ENCODE measurements at regions not wholly inside any gene's neighbourhood (a gene's known extent, or its start where the extent isn't known, plus 50 kb on each side); places are given as distances from the start of the nearest gene placed in this dataset.

DNA sequence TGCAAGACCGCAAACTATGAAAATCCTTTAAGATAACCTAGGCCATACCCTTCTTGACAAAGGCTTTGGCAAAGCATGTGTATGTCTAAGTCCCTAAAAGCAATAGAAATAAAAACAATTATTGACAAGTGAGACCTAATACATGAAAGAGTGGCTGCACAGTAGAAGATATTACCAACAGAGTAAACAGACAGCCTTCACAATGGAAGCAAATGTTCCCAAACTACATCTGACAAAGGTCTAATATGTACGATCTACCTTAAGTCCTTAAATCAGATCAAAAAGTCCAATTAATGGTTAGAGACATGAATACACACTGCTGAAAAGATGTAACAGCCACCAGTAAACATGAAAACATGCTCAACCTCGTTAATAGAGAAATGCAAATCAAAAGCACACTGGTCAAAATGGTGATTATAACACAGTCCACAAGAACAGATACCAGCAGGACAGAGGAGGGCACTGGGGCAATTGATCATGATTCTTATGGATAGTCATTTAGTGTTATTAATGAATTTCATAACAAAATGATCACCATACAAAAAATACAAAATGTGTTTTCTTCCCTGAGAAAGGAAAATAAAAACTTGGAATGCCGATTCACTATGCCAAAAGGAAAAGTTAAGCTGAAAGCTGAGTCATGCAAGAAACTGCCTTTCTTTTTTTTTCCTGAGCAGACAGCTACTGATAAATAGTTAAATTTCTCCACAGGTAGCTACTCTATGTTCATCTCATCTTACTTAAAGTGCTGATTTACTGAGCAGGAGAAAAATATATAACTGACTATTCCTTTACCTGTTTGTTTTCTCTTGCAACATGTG is 102.6 kb upstream of the VPREB1 start:
- Histone ChIP-seq H3K9ac (ENCODE audit: low read length) (no peak overlapping the region), H4K20me1 (ENCODE audit: insufficient read depth, low read length) (no peaks in the 10 kb centered on the region), H3K4me2 (ENCODE audit: low read length) (no peak overlapping the region), H3K9me2 (ENCODE audit: low read depth, low read length) (no peaks in the 10 kb centered on the region), H3K36me3 (ENCODE audit: insufficient read depth, low read length) (peaks cover 21% of the 10 kb centered on the region; the same call in 1 of the 2 replicates), H3K27me3 (ENCODE audit: insufficient read depth, low read length) (no peaks in the 10 kb centered on the region), H3K9me3 (ENCODE audit: low read length) (peaks cover 12% of the 10 kb centered on the region; the same call in 1 of the 2 replicates), H2AFZ (ENCODE audit: low read length) (no peak overlapping the region), H3K27ac (ENCODE audit: low read depth, low read length, poor library complexity, severe bottlenecking) (no peak overlapping the region), H3K4me3 (ENCODE audit: low read depth, low read length, poor library complexity, severe bottlenecking) (no peak overlapping the region), H3F3A (ENCODE audit: insufficient read depth, low read length) (no peaks in the 10 kb centered on the region), H3K4me1 (ENCODE audit: insufficient read depth, low read length, severe bottlenecking) (no peaks in the 10 kb centered on the region), H3K79me2 (ENCODE audit: insufficient read depth, low read length) (peaks cover 10% of the 10 kb centered on the region; the same call in 1 of the 2 replicates)
- no peak for TF ChIP-seq EZH2 (IDR thresholded peaks at IDR 0.05; ENCODE audit: borderline replicate concordance, low read length)

DNA sequence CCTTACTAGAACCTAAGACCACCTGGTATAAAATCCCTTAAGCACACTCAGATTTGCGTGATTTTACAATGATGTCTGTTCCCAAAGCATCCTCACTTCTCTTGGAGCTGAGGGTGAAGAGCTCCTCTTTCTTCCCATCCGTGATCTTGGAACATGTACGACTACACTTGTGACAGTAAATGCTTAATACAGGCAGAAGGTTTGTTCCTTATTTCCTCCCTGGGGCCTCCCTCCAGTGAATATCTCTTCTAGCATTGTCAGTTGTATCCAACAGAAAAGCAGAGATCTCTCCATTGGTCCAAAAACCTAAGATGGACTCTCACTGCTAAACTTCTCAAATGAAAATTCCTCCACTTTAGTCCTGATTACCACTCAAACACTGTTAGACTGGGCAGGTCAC is 103.6 kb upstream of the VPREB1 start:
- H3F3A ChIP-seq (ENCODE audit: insufficient read depth, low read length): no peaks in the 10 kb centered on the region
- H3K9ac ChIP-seq (ENCODE audit: low read length): no peak overlapping the region
- peaks cover 19% of the 10 kb centered on the region; the same call in 1 of the 2 replicates for H3K79me2 ChIP-seq (ENCODE audit: insufficient read depth, low read length)
- no peaks in the 10 kb centered on the region for H3K27me3 ChIP-seq (ENCODE audit: insufficient read depth, low read length)
- H3K36me3 ChIP-seq (ENCODE audit: insufficient read depth, low read length): peaks cover 27% of the 10 kb centered on the region; the same call in 1 of the 2 replicates
- H3K4me3 ChIP-seq (ENCODE audit: low read depth, low read length, poor library complexity, severe bottlenecking): no peak overlapping the region
- H3K4me1 ChIP-seq (ENCODE audit: insufficient read depth, low read length, severe bottlenecking): no peaks in the 10 kb centered on the region
- H3K4me2 ChIP-seq (ENCODE audit: low read length): no peak overlapping the region
- no peaks in the 10 kb centered on the region for H4K20me1 ChIP-seq (ENCODE audit: insufficient read depth, low read length)
- H2AFZ ChIP-seq (ENCODE audit: low read length): no peak overlapping the region
- no peak overlapping the region for H3K27ac ChIP-seq (ENCODE audit: low read depth, low read length, poor library complexity, severe bottlenecking)
- H3K9me2 ChIP-seq (ENCODE audit: low read depth, low read length): no peaks in the 10 kb centered on the region
- TF ChIP-seq EZH2 (IDR thresholded peaks at IDR 0.05; ENCODE audit: borderline replicate concordance, low read length): no peak
- TF ChIP-seq, protein P1, sequence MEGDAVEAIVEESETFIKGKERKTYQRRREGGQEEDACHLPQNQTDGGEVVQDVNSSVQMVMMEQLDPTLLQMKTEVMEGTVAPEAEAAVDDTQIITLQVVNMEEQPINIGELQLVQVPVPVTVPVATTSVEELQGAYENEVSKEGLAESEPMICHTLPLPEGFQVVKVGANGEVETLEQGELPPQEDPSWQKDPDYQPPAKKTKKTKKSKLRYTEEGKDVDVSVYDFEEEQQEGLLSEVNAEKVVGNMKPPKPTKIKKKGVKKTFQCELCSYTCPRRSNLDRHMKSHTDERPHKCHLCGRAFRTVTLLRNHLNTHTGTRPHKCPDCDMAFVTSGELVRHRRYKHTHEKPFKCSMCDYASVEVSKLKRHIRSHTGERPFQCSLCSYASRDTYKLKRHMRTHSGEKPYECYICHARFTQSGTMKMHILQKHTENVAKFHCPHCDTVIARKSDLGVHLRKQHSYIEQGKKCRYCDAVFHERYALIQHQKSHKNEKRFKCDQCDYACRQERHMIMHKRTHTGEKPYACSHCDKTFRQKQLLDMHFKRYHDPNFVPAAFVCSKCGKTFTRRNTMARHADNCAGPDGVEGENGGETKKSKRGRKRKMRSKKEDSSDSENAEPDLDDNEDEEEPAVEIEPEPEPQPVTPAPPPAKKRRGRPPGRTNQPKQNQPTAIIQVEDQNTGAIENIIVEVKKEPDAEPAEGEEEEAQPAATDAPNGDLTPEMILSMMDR (IDR thresholded peaks at IDR 0.05; ENCODE audit: low read length): no peak
- peaks cover 12% of the 10 kb centered on the region; the same call in 1 of the 2 replicates for H3K9me3 ChIP-seq (ENCODE audit: low read length)

DNA sequence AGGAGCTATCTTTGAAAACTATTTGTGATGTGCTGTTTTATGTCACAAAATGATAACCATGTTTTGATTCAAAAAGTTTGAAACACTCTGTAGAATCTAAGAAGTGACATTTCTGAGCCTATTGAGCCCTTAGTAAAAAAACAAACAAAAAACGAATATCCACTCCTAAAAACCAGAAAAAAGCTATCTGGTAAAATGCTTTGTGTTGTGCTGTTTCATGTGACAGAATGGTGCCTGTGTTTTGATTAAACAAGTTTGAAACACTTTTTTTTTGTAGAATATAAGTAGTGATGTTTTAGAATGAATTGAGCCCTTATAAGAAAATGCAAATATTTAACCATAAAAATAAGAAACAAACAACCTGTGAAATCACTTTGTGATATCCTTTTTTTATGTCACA is 105.2 kb upstream of the VPREB1 start:
- H3F3A ChIP-seq (ENCODE audit: insufficient read depth, low read length): no peaks in the 10 kb centered on the region
- no peaks in the 10 kb centered on the region for H3K9me2 ChIP-seq (ENCODE audit: low read depth, low read length)
- H3K79me2 ChIP-seq (ENCODE audit: insufficient read depth, low read length): peaks cover 20% of the 10 kb centered on the region; the same call in 1 of the 2 replicates
- H2AFZ ChIP-seq (ENCODE audit: low read length): no peak overlapping the region
- H3K27ac ChIP-seq (ENCODE audit: low read depth, low read length, poor library complexity, severe bottlenecking): no peak overlapping the region
- no peak overlapping the region for H3K4me2 ChIP-seq (ENCODE audit: low read length)
- no peak overlapping the region for H3K4me3 ChIP-seq (ENCODE audit: low read depth, low read length, poor library complexity, severe bottlenecking)
- no peak overlapping the region for H3K9ac ChIP-seq (ENCODE audit: low read length)
- no peaks in the 10 kb centered on the region for H3K27me3 ChIP-seq (ENCODE audit: insufficient read depth, low read length)
- H3K9me3 ChIP-seq (ENCODE audit: low read length): peaks cover 12% of the 10 kb centered on the region; the same call in 1 of the 2 replicates
- H4K20me1 ChIP-seq (ENCODE audit: insufficient read depth, low read length): no peaks in the 10 kb centered on the region
- TF ChIP-seq, protein P1 (IDR thresholded peaks at IDR 0.05; ENCODE audit: low read length): no peak
- TF ChIP-seq EZH2 (IDR thresholded peaks at IDR 0.05; ENCODE audit: borderline replicate concordance, low read length): no peak
- H3K36me3 ChIP-seq (ENCODE audit: insufficient read depth, low read length): peaks cover 37% of the 10 kb centered on the region
- no peaks in the 10 kb centered on the region for H3K4me1 ChIP-seq (ENCODE audit: insufficient read depth, low read length, severe bottlenecking)

All from OCI-LY1 (cell line).